HCT116 (cell line): ENCODE measurements at regions not wholly inside any gene's neighbourhood (a gene's known extent, or its start where the extent isn't known, plus 50 kb on each side); places are given as distances from the start of the nearest gene placed in this dataset.

Experiments
- ATAC-seq: fragments of 200-7000 bp; cut with Tn5 transposase; 2 replicates; pipeline ENCODE4 v1.9.1; 2020; ENCODE audit warnings: mild to moderate bottlenecking, moderate library complexity
- BruUV-seq: library from RNA; stranded (reverse); fragments of 400-500 nt; replicated peaks from 2 replicates; lab custom pipeline; 2021; lab: Mats Ljungman, UMichigan
- CTCF ChIA-PET: fragments of 300-600 bp; sonication (Branson Sonifier 250); formaldehyde crosslinking; loops from one replicate; lab custom pipeline; 2021; ENCODE audit warnings: antibody characterized with exemption; lab: Charles Lee
- POLR2A ChIA-PET: fragments of 300-600, 350-600 bp; sonication (Branson Sonifier 250); formaldehyde crosslinking; loops from one replicate; lab custom pipeline; 2021; ENCODE audit warnings: antibody characterized with exemption; lab: Charles Lee
- RAD21 ChIA-PET, 2 experiments: fragments of 300-600 bp; sonication (Branson Sonifier 250); formaldehyde crosslinking; loops; one replicate each; lab custom pipeline; 2023; ENCODE audit warnings: low total read pairs in 2 of 2; ENCODE audit not compliant: uncharacterized antibody in 2 of 2, unreplicated experiment in 2 of 2, low non-redundant PET in 1 of 2; lab: Charles Lee
- DNase-seq: peaks from one replicate; pipeline ENCODE4 v3.0.0-alpha.2; 2010; ENCODE audit warnings: low read depth, low spot score
- H2AFZ ChIP-seq: fragments of 200-600 bp; shearing (Covaris generic), sonication (generic); 2 replicates; pipeline ENCODE4 v1.6.1; 2017; ENCODE audit warnings: low read depth, mixed run types, mixed read lengths, antibody characterized with exemption, low read length; ENCODE audit not compliant: poor library complexity, severe bottlenecking
- H3K27ac ChIP-seq: 2 replicates; pipeline ENCODE4 v1.5.1; 2012; ENCODE audit warnings: low read depth, low read length
- H3K27me3 ChIP-seq: fragments of 200-600 bp; sonication (generic); 2 replicates; pipeline ENCODE4 v1.6.1; 2016; ENCODE audit warnings: mixed run types, low read length, mixed read lengths; ENCODE audit not compliant: insufficient read depth
- H3K36me3 ChIP-seq, 2 experiments: fragments of 200-500 bp in 1 of 2; fragments of 200-600 bp in 1 of 2; sonication (Bioruptor generic) in 1 of 2; sonication (generic) in 1 of 2; 2 replicates each; pipeline versions ENCODE4 v1.5.1 to v1.6.1; 2014 to 2016; ENCODE audit warnings: low read length in 2 of 2, inconsistent platforms in 1 of 2, mixed read lengths in 1 of 2, mixed run types in 1 of 2; ENCODE audit not compliant: insufficient read depth in 2 of 2, control insufficient read depth in 1 of 2
- H3K4me1 ChIP-seq, 2 experiments: fragments of 200-600 bp in 1 of 2; sonication (generic) in 1 of 2; 2 replicates each; pipeline versions ENCODE4 v1.5.1 to v1.6.1; 2012 to 2017; ENCODE audit warnings: low read length in 2 of 2, inconsistent platforms in 1 of 2, mild to moderate bottlenecking in 1 of 2, mixed read lengths in 1 of 2, mixed run types in 1 of 2, moderate library complexity in 1 of 2; ENCODE audit not compliant: insufficient read depth in 2 of 2, control insufficient read depth in 1 of 2
- H3K4me2 ChIP-seq: fragments of 200-600 bp; sonication (generic); 2 replicates; pipeline ENCODE4 v1.6.1; 2017; ENCODE audit warnings: mixed run types, low read length, mixed read lengths
- H3K4me3 ChIP-seq, 2 experiments: fragments of 200-600 bp in 1 of 2; sonication (generic) in 1 of 2; replicated peaks in 1 of 2; 2 replicates each; pipeline ENCODE4 v1.5.1; 2011 to 2016; ENCODE audit warnings: low read length in 2 of 2, control low read depth in 1 of 2, low read depth in 1 of 2, mild to moderate bottlenecking in 1 of 2, mixed read lengths in 1 of 2, mixed run types in 1 of 2
- H3K79me2 ChIP-seq: fragments of 200-600 bp; sonication (generic); 2 replicates; pipeline ENCODE4 v1.6.1; 2017; ENCODE audit warnings: mild to moderate bottlenecking, mixed run types, low read length, moderate library complexity, mixed read lengths; ENCODE audit not compliant: insufficient read depth
- H3K9ac ChIP-seq: fragments of 200-600 bp; sonication (generic); 2 replicates; pipeline ENCODE4 v1.6.1; 2016; ENCODE audit warnings: low read length, mixed read lengths
- H3K9me2 ChIP-seq: fragments of 200-600 bp; sonication (generic), shearing (Covaris generic); 2 replicates; pipeline ENCODE4 v1.6.1; 2017; ENCODE audit warnings: mixed run types, mild to moderate bottlenecking, moderate library complexity; ENCODE audit not compliant: insufficient read depth
- H3K9me3 ChIP-seq, 2 experiments: fragments of 200-500 bp in 1 of 2; fragments of 200-600 bp in 1 of 2; sonication (Bioruptor generic) in 1 of 2; sonication (generic) in 1 of 2; 2 replicates each; pipeline ENCODE4 v1.6.1; 2014 to 2017; ENCODE audit warnings: low read length in 2 of 2, mixed read lengths in 2 of 2, inconsistent platforms in 1 of 2, low read depth in 1 of 2, mild to moderate bottlenecking in 1 of 2, mixed run types in 1 of 2, moderate library complexity in 1 of 2; ENCODE audit not compliant: control insufficient read depth in 1 of 2, insufficient read depth in 1 of 2
- H4K20me1 ChIP-seq: fragments of 200-600 bp; sonication (generic), shearing (Covaris generic); 2 replicates; pipeline ENCODE4 v1.6.1; 2017; ENCODE audit warnings: mixed run types, mild to moderate bottlenecking, moderate library complexity; ENCODE audit not compliant: insufficient read depth
- CEBPB ChIP-seq: IDR thresholded peaks from 2 replicates; pipeline ENCODE4 v1.6.1; 2012; ENCODE audit warnings: low read depth
- EGR1 ChIP-seq: IDR thresholded peaks from 2 replicates; pipeline ENCODE4 v1.6.1; 2012; ENCODE audit warnings: low read depth
- EZH2 ChIP-seq: fragments of 200-600 bp; sonication (generic); IDR thresholded peaks from 2 replicates; pipeline ENCODE4 v1.6.1; 2017; ENCODE audit warnings: antibody characterized with exemption, mixed run types
- EZH2phosphoT487 ChIP-seq: fragments of 200-600 bp; IDR thresholded peaks from 2 replicates; pipeline ENCODE4 v1.6.1; 2018; ENCODE audit warnings: antibody characterized with exemption, borderline replicate concordance
- FOSL1 ChIP-seq: IDR thresholded peaks from 2 replicates; pipeline ENCODE4 v1.6.1; 2012; ENCODE audit warnings: low read depth
- JUND ChIP-seq: IDR thresholded peaks from 2 replicates; pipeline ENCODE4 v1.6.1; 2012
- MAX ChIP-seq: IDR thresholded peaks from 2 replicates; pipeline ENCODE4 v1.6.1; 2012
- RAD21 ChIP-seq: IDR thresholded peaks from 2 replicates; pipeline ENCODE4 v1.6.1; 2012; ENCODE audit warnings: low read depth, mild to moderate bottlenecking
- REST ChIP-seq: IDR thresholded peaks from 2 replicates; pipeline ENCODE4 v1.6.1; 2012; ENCODE audit warnings: low read depth
- SIN3A ChIP-seq: IDR thresholded peaks from 2 replicates; pipeline ENCODE4 v1.6.1; 2012; ENCODE audit warnings: low read depth
- SP1 ChIP-seq: IDR thresholded peaks from 2 replicates; pipeline ENCODE4 v1.6.1; 2012; ENCODE audit warnings: low read depth
- TCF7L2 ChIP-seq: IDR thresholded peaks from 2 replicates; pipeline ENCODE4 v1.7.0; 2011; ENCODE audit warnings: borderline replicate concordance, inconsistent platforms; ENCODE audit not compliant: insufficient read depth, insufficient read length; ENCODE audit errors: extremely low read depth
- intact Hi-C: fragments of 100-400 bp; cut with micrococcal nuclease; formaldehyde crosslinking; loops from 2 replicates; pipeline ENCODE4 v1.10.0; 2022

- no TSS peak for BruUV-seq
- RAD21 ChIA-PET = no interaction called here
- Histone ChIP-seq H3K4me2 (no peak overlapping the region), H3K9me2 (no peaks in the 10 kb centered on the region), H3K9me3 (peaks cover 11 to 18% of the 10 kb centered on the region in 2 experiments; a peak in 3 of 4 replicates), H4K20me1 (no peaks in the 10 kb centered on the region), H3K79me2 (no peaks in the 10 kb centered on the region), H3K9ac (no peak overlapping the region), H2AFZ (no peak overlapping the region), H3K4me3 (no peak overlapping the region), H3K4me1 (no peaks in the 10 kb centered on the region), H3K27me3 (no peaks in the 10 kb centered on the region), H3K27ac (no peak overlapping the region), H3K36me3 (no peaks in the 10 kb centered on the region)
- intact Hi-C loops = no loop called here
- CTCF ChIA-PET = no interaction called here
- no peak for ATAC-seq
- TF ChIP-seq CEBPB = no peak
- TF ChIP-seq RAD21 = no peak
- no peak for TF ChIP-seq EZH2phosphoT487
- TF ChIP-seq SIN3A = no peak
- TF ChIP-seq MAX = no peak
- no peak for TF ChIP-seq EGR1
- TF ChIP-seq SP1 = no peak
- no peak for TF ChIP-seq EZH2
- no peak for TF ChIP-seq REST
- no peak for TF ChIP-seq JUND
- TF ChIP-seq TCF7L2 = no peak
- no peak for TF ChIP-seq FOSL1
- no peak for DNase-seq
- POLR2A ChIA-PET = no interaction called here
Observed at GRCh38 chr6:65818576-65818975, 111.5 kb upstream of the EYS start.
